H1 (cell line): ENCODE measurements at regions not wholly inside any gene's neighbourhood (a gene's known extent, or its start where the extent isn't known, plus 50 kb on each side); places are given as distances from the start of the nearest gene placed in this dataset.

Source experiments
- CTCF ChIA-PET: fragments of 300-600 bp; sonication (Branson Sonifier 250); formaldehyde crosslinking; loops from one replicate; lab custom pipeline; 2021; ENCODE audit not compliant: partially characterized antibody; lab: Charles Lee
- POLR2A ChIA-PET: fragments of 300-600 bp; sonication (Branson Sonifier 250); formaldehyde crosslinking; loops from one replicate; lab custom pipeline; 2021; ENCODE audit warnings: inconsistent platforms; ENCODE audit not compliant: partially characterized antibody; lab: Charles Lee
- DNase-seq, 2 experiments: peaks; one replicate each; pipeline versions ENCODE4 v3.0.0 to v3.0.0-alpha.2; 2010 to 2022; ENCODE audit warnings: low spot score in 2 of 2, low read depth in 1 of 2, mixed read lengths in 1 of 2
- FAIRE-seq: peaks from 2 replicates; lab custom pipeline; 2011; peaks lifted over from hg19 to GRCh38; lab: Jason Lieb, UNC
- H2AFZ ChIP-seq: 2 replicates; pipeline ENCODE4 v1.8.1; 2012; ENCODE audit warnings: low read length, inconsistent platforms
- H2AK5ac ChIP-seq: 2 replicates; pipeline ENCODE4 v1.6.1; 2013; ENCODE audit warnings: low read depth, low read length
- H2BK120ac ChIP-seq: replicated peaks from 2 replicates; pipeline ENCODE3; 2013; ENCODE audit warnings: low read depth, low read length, inconsistent platforms
- H2BK12ac ChIP-seq: 2 replicates; pipeline ENCODE4 v1.6.1; 2013; ENCODE audit warnings: low read depth, low read length
- H2BK15ac ChIP-seq: 2 replicates; pipeline ENCODE4 v1.6.1; 2013; ENCODE audit warnings: low read length
- H2BK20ac ChIP-seq: 2 replicates; pipeline ENCODE4 v1.6.1; 2013; ENCODE audit warnings: low read length
- H2BK5ac ChIP-seq: 2 replicates; pipeline ENCODE4 v1.6.1; 2013; ENCODE audit warnings: low read depth, low read length
- H3K14ac ChIP-seq: 2 replicates; pipeline ENCODE4 v1.6.1; 2013; ENCODE audit warnings: inconsistent platforms; ENCODE audit not compliant: insufficient read length
- H3K18ac ChIP-seq: 2 replicates; pipeline ENCODE4 v1.6.1; 2013; ENCODE audit warnings: low read length; ENCODE audit errors: extremely low read depth
- H3K23ac ChIP-seq: 2 replicates; pipeline ENCODE4 v1.6.1; 2013; ENCODE audit warnings: inconsistent platforms; ENCODE audit not compliant: insufficient read length
- H3K23me2 ChIP-seq: 2 replicates; pipeline ENCODE4 v1.6.1; 2013; ENCODE audit warnings: low read depth, low read length
- H3K27ac ChIP-seq: 2 replicates; pipeline ENCODE4 v1.6.1; 2011; ENCODE audit warnings: low read depth, low read length, inconsistent platforms
- H3K27me3 ChIP-seq, 4 experiments: replicated peaks in 1 of 4; 1 replicate in 1 of 4; 2 replicates in 3 of 4; pipeline versions ENCODE4 v1.6.1 to v1.8.1; 2011 to 2013; ENCODE audit warnings: low read length in 3 of 4, mild to moderate bottlenecking in 3 of 4, inconsistent platforms in 2 of 4, mixed read lengths in 2 of 4, moderate library complexity in 1 of 4; ENCODE audit not compliant: control insufficient read depth in 3 of 4, insufficient read depth in 3 of 4; ENCODE audit errors: extremely low read depth in 1 of 4
- H3K36me3 ChIP-seq, 4 experiments: 2 replicates each; pipeline versions ENCODE4 v1.6.1 to v1.8.1; 2011 to 2013; ENCODE audit warnings: mild to moderate bottlenecking in 4 of 4, low read length in 3 of 4, moderate library complexity in 2 of 4, control low read depth in 1 of 4, inconsistent platforms in 1 of 4; ENCODE audit not compliant: insufficient read depth in 4 of 4, control insufficient read depth in 2 of 4
- H3K4ac ChIP-seq: replicated peaks from 2 replicates; pipeline ENCODE3; 2013; ENCODE audit warnings: low read length, low read depth, mixed read lengths, inconsistent platforms; ENCODE audit not compliant: insufficient read length
- H3K4me1 ChIP-seq, 4 experiments: replicated peaks in 1 of 4; 1 replicate in 1 of 4; 2 replicates in 3 of 4; pipeline versions ENCODE4 v1.6.1 to v1.8.1; 2011 to 2013; ENCODE audit warnings: low read length in 3 of 4, inconsistent platforms in 2 of 4, mixed read lengths in 1 of 4; ENCODE audit not compliant: insufficient read depth in 4 of 4, control insufficient read depth in 3 of 4
- H3K4me2 ChIP-seq, 2 experiments: 2 replicates each; pipeline versions ENCODE4 v1.6.1 to v1.8.1; 2011 to 2013; ENCODE audit warnings: low read depth in 2 of 2, low read length in 2 of 2, control low read depth in 1 of 2, inconsistent platforms in 1 of 2, mild to moderate bottlenecking in 1 of 2; ENCODE audit not compliant: insufficient read depth in 1 of 2
- H3K4me3 ChIP-seq, 4 experiments: fragments of 200-600, 300-600 bp in 1 of 4; sonication (generic), shearing (Covaris generic), sonication (Bioruptor Twin) in 1 of 4; 2 replicates each; pipeline versions ENCODE4 v1.5.1 to v1.8.1; 2011 to 2016; ENCODE audit warnings: low read length in 4 of 4, low read depth in 3 of 4, control low read depth in 2 of 4, inconsistent platforms in 2 of 4, mild to moderate bottlenecking in 2 of 4, mixed read lengths in 1 of 4, moderate library complexity in 1 of 4; ENCODE audit not compliant: insufficient read depth in 2 of 4; ENCODE audit errors: extremely low read depth in 1 of 4
- H3K56ac ChIP-seq: replicated peaks from 2 replicates; pipeline ENCODE3; 2013; ENCODE audit warnings: low read depth, mild to moderate bottlenecking, mixed read lengths, low read length, inconsistent platforms; ENCODE audit not compliant: insufficient read length
- H3K79me1 ChIP-seq: 2 replicates; pipeline ENCODE4 v1.6.1; 2013; ENCODE audit warnings: low read depth, low read length, control low read depth
- H3K79me2 ChIP-seq, 2 experiments: 2 replicates each; pipeline versions ENCODE4 v1.6.1 to v1.8.1; 2012 to 2013; ENCODE audit warnings: low read length in 2 of 2, mild to moderate bottlenecking in 2 of 2, inconsistent platforms in 1 of 2; ENCODE audit not compliant: insufficient read depth in 2 of 2, control insufficient read depth in 1 of 2
- H3K9ac ChIP-seq, 4 experiments: replicated peaks in 1 of 4; 1 replicate in 1 of 4; 2 replicates in 3 of 4; pipeline versions ENCODE4 v1.6.1 to v1.8.1; 2011 to 2013; ENCODE audit warnings: low read depth in 3 of 4, low read length in 3 of 4, control low read depth in 2 of 4, mild to moderate bottlenecking in 2 of 4, moderate library complexity in 2 of 4, inconsistent platforms in 1 of 4; ENCODE audit errors: extremely low read depth in 1 of 4
- H3K9me3 ChIP-seq, 2 experiments: 2 replicates each; pipeline versions ENCODE4 v1.6.1 to v1.8.1; 2012 to 2013; ENCODE audit warnings: mild to moderate bottlenecking in 2 of 2, moderate library complexity in 2 of 2, control low read depth in 1 of 2, inconsistent platforms in 1 of 2, low read depth in 1 of 2, low read length in 1 of 2, mixed read lengths in 1 of 2; ENCODE audit not compliant: insufficient read depth in 2 of 2
- H4K20me1 ChIP-seq, 2 experiments: replicated peaks in 1 of 2; 2 replicates each; pipeline versions ENCODE3 to v1.8.1; 2011 to 2013; ENCODE audit warnings: inconsistent platforms in 2 of 2, low read length in 2 of 2, mild to moderate bottlenecking in 1 of 2; ENCODE audit not compliant: insufficient read depth in 2 of 2, control insufficient read depth in 1 of 2
- H4K5ac ChIP-seq: 2 replicates; pipeline ENCODE4 v1.6.1; 2013; ENCODE audit warnings: low read length, low read depth, mixed read lengths, inconsistent platforms; ENCODE audit not compliant: insufficient read length
- H4K8ac ChIP-seq: 2 replicates; pipeline ENCODE4 v1.8.0; 2013; ENCODE audit warnings: mild to moderate bottlenecking, moderate library complexity, low read length, inconsistent platforms; ENCODE audit not compliant: insufficient read depth; ENCODE audit errors: extremely low read depth
- H4K91ac ChIP-seq: replicated peaks from 2 replicates; pipeline ENCODE3; 2013; ENCODE audit warnings: low read length, mixed read lengths, inconsistent platforms; ENCODE audit not compliant: insufficient read length
- CREB1 ChIP-seq: IDR thresholded peaks from 2 replicates; pipeline ENCODE4 v1.6.1; 2012; ENCODE audit warnings: inconsistent platforms
- EZH2 ChIP-seq: fragments of 200-600 bp; sonication (generic); IDR thresholded peaks from 2 replicates; pipeline ENCODE4 v1.7.1; 2012; ENCODE audit warnings: low read depth, mild to moderate bottlenecking, moderate library complexity, low read length, inconsistent platforms; ENCODE audit not compliant: severe bottlenecking
- KDM5A ChIP-seq: fragments of 200-600 bp; IDR thresholded peaks from 2 replicates; pipeline ENCODE4 v1.7.1; 2012; ENCODE audit warnings: mild to moderate bottlenecking, low read length, inconsistent platforms, mixed read lengths
- SUZ12 ChIP-seq: fragments of 200-600 bp; sonication (generic); IDR thresholded peaks from 2 replicates; pipeline ENCODE4 v1.6.1; 2012; ENCODE audit warnings: mild to moderate bottlenecking, inconsistent platforms, low read length, moderate library complexity, mixed read lengths
- TAF7 ChIP-seq: optimal IDR thresholded peaks from 2 replicates; pipeline ENCODE3; 2011; ENCODE audit warnings: low read depth, mild to moderate bottlenecking, inconsistent platforms, low read length, moderate library complexity, borderline replicate concordance
- WGBS, 2 experiments: shearing (Covaris generic) in 1 of 2; methylation state at CpG; one replicate each; pipeline versions ENCODE4 v1.1.6 to v1.1.7; 2013 to 2015; ENCODE audit warnings: low lambda C conversion rate in 2 of 2, mixed read lengths in 2 of 2, inconsistent platforms in 1 of 2, low coverage in 1 of 2, missing lambda C conversion rate in 1 of 2; ENCODE audit not compliant: insufficient replicate concordance in 2 of 2, insufficient coverage in 1 of 2, insufficient read length in 1 of 2; ENCODE audit errors: extremely low coverage in 1 of 2, missing lambda C conversion rate in 1 of 2; 5-methylcytosine and 5-hydroxymethylcytosine counted together

- Histone ChIP-seq H2BK20ac (no peak overlapping the region), H3K23ac (no peak overlapping the region), H3K56ac (no peak overlapping the region), H4K8ac (no peak overlapping the region), H3K9me3 (no peaks in the 10 kb centered on the region), H4K91ac (no peak overlapping the region), H3K27ac (no peak overlapping the region), H3K18ac (no peak overlapping the region), H4K5ac (no peak overlapping the region), H3K4me2 (no peak overlapping the region), H3K27me3 (no peaks in the 10 kb centered on the region), H3K79me2 (no peaks in the 10 kb centered on the region), H2BK120ac (no peak overlapping the region), H2BK12ac (no peak overlapping the region), H3K4me3 (no peak overlapping the region), H3K14ac (no peak overlapping the region), H3K23me2 (no peaks in the 10 kb centered on the region), H2BK15ac (no peak overlapping the region), H2AFZ (no peak overlapping the region), H4K20me1 (no peaks in the 10 kb centered on the region), H3K36me3 (no peaks in the 10 kb centered on the region; a peak in 1 of 8 replicates), H2BK5ac (no peak overlapping the region), H3K9ac (no peak overlapping the region), H3K79me1 (no peaks in the 10 kb centered on the region), H2AK5ac (no peak overlapping the region), H3K4me1 (no peaks in the 10 kb centered on the region), H3K4ac (no peak overlapping the region)
- DNase-seq (no peak), FAIRE-seq (no peak)
- ChIA-PET POLR2A (no interaction called here), CTCF (interaction anchor here (0.6 kb wide), 1 partner anchor 20 kb away, joined by 3 read pairs; no protein-coding TSS in a partner anchor)
- WGBS, 2 experiments: 90% methylated on average over 3 of the region's 3 CpGs; no CpG with 5 or more reads in 1 of the 2 experiments
- TF ChIP-seq EZH2 (no peak), KDM5A (no peak), TAF7 (no peak), CREB1 (no peak), SUZ12 (no peak)
Measured at GRCh38 chr4:158080354-158080753, 92.5 kb downstream of the GASK1B start.
